Fibroblast of lung (primary cell): ENCODE measurements at regions not wholly inside any gene's neighbourhood (a gene's known extent, or its start where the extent isn't known, plus 50 kb on each side); places are given as distances from the start of the nearest gene placed in this dataset.

Experiments used
- CTCF ChIP-seq, 2 donors: IDR thresholded peaks in 1 of 2; conservative IDR thresholded peaks in 1 of 2; 1 replicate in 1 of 2; 2 replicates in 1 of 2; pipeline ENCODE4 v1.5.1; 2011 to 2012; ENCODE audit warnings: low read length in 2 of 2, control low read depth in 1 of 2, inconsistent platforms in 1 of 2, low read depth in 1 of 2, mild to moderate bottlenecking in 1 of 2
- EZH2 ChIP-seq: IDR thresholded peaks from 2 replicates; pipeline ENCODE4 v1.5.1; 2012; ENCODE audit warnings: low read length, control low read depth, mild to moderate bottlenecking; ENCODE audit errors: missing control alignments

DNA sequence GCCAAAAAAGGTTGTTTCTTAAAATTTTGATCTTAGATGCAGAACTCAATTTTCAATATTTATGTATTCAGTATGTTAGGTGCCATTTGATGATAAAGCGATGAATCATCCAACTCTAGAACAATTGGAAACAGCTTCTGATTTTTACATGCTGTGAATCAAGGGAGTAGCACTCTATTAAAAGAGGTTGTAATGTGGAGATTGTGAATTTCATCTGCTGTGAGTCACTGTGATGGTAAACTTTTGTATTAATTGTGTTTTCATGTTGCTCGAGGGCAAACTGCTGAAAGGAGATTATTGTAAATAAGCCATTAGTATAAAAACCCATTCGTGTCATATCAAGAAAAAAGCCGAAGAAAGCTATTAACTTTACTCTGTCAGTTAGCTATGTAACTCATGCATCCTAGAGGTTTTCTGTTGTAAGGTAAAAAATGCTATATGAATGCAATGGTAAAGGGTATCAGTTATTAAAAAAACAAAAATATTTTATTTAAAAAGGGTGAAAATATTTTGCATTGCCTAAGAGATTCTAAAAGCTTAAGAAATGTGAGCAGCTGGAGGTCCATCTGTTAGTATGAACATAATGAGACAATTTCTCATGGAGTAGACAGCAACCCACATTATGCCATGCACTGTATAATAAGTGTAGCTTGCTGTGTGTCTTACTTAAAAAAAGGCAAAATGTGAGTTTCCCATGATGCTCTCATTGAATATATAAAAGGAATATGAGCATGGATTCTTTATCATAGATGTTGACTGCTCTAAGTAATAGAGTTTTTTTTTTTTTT is 511.0 kb upstream of the PCDH15 start:
- no peak for TF ChIP-seq EZH2
- no peak for TF ChIP-seq CTCF (conservative IDR thresholded peaks at IDR 0.05 in 1 of 2, IDR thresholded peaks at IDR 0.05 in 1 of 2; ENCODE audit: low read depth in 1 of 2, low read length in 2 of 2)
